IMR-90 (cell line): ENCODE measurements at regions not wholly inside any gene's neighbourhood (a gene's known extent, or its start where the extent isn't known, plus 50 kb on each side); places are given as distances from the start of the nearest gene placed in this dataset.

Experiments used
- ATAC-seq: fragments of 200-7000 bp; cut with Tn5 transposase; 2 replicates; pipeline ENCODE4 v1.9.1; 2020; ENCODE audit warnings: low read depth, mild to moderate bottlenecking, moderate library complexity
- BruUV-seq: library from RNA; stranded (reverse); fragments of 400-500 nt; replicated peaks from 2 replicates; lab custom pipeline; 2021; lab: Mats Ljungman, UMichigan
- CTCF ChIA-PET: fragments of 300-600 bp; formaldehyde crosslinking; extraction: SDS; loops from one replicate; lab custom pipeline; 2021; ENCODE audit warnings: antibody characterized with exemption; lab: Yijun Ruan, JAX
- POLR2A ChIA-PET: fragments of 300-600 bp; sonication (Branson Sonifier 250); formaldehyde crosslinking; loops from one replicate; lab custom pipeline; 2022; ENCODE audit warnings: antibody characterized with exemption; ENCODE audit not compliant: unreplicated experiment; lab: Charles Lee
- DNase-seq: peaks from one replicate; pipeline ENCODE4 v3.0.0; 2013
- H2AFZ ChIP-seq: replicated peaks from 2 replicates; pipeline ENCODE3; 2013; ENCODE audit warnings: low read length, mild to moderate bottlenecking; ENCODE audit not compliant: poor library complexity
- H2AK5ac ChIP-seq: 2 replicates; pipeline ENCODE4 v1.6.1; 2013; ENCODE audit warnings: low read depth, low read length, inconsistent platforms
- H2AK9ac ChIP-seq: replicated peaks from 2 replicates; pipeline ENCODE3; 2013; ENCODE audit warnings: mild to moderate bottlenecking, low read depth, low read length, moderate library complexity; ENCODE audit not compliant: poor library complexity
- H2BK120ac ChIP-seq: 2 replicates; pipeline ENCODE4 v1.6.1; 2013; ENCODE audit warnings: low read depth, low read length, inconsistent platforms
- H2BK15ac ChIP-seq: 3 replicates; pipeline ENCODE4 v1.6.1; 2013; ENCODE audit warnings: low read depth, low read length, inconsistent platforms
- H2BK20ac ChIP-seq: 2 replicates; pipeline ENCODE4 v1.6.1; 2013; ENCODE audit warnings: low read depth, mild to moderate bottlenecking, inconsistent platforms, low read length, moderate library complexity
- H2BK5ac ChIP-seq: 2 replicates; pipeline ENCODE4 v1.6.1; 2013; ENCODE audit warnings: mild to moderate bottlenecking, low read depth, low read length, inconsistent platforms; ENCODE audit not compliant: poor library complexity, severe bottlenecking
- H3K14ac ChIP-seq: replicated peaks from 2 replicates; pipeline ENCODE4 v1.6.1; 2013; ENCODE audit warnings: low read depth, low read length, inconsistent platforms
- H3K18ac ChIP-seq: 2 replicates; pipeline ENCODE4 v1.6.1; 2013; ENCODE audit warnings: low read depth, low read length, control low read depth
- H3K23ac ChIP-seq: 2 replicates; pipeline ENCODE4 v1.6.1; 2013; ENCODE audit warnings: low read depth, low read length, inconsistent platforms
- H3K27ac ChIP-seq: 2 replicates; pipeline ENCODE4 v1.5.1; 2013; ENCODE audit warnings: mild to moderate bottlenecking, control low read depth, low read length; ENCODE audit not compliant: insufficient read depth
- H3K27me3 ChIP-seq: 2 replicates; pipeline ENCODE4 v1.6.1; 2013; ENCODE audit warnings: low read length; ENCODE audit not compliant: control insufficient read depth, insufficient read depth
- H3K36me3 ChIP-seq: 2 replicates; pipeline ENCODE4 v1.6.1; 2013; ENCODE audit warnings: low read length, mixed read lengths; ENCODE audit not compliant: control insufficient read depth, insufficient read depth
- H3K4ac ChIP-seq: 2 replicates; pipeline ENCODE4 v1.6.1; 2013; ENCODE audit warnings: low read depth, low read length, inconsistent platforms
- H3K4me1 ChIP-seq: 2 replicates; pipeline ENCODE4 v1.6.1; 2013; ENCODE audit warnings: low read length, mixed read lengths; ENCODE audit not compliant: control insufficient read depth, insufficient read depth
- H3K4me2 ChIP-seq: 2 replicates; pipeline ENCODE4 v1.6.1; 2013; ENCODE audit warnings: low read depth, mild to moderate bottlenecking, control low read depth, low read length, moderate library complexity
- H3K4me3 ChIP-seq: 2 replicates; pipeline ENCODE4 v1.5.1; 2013; ENCODE audit warnings: low read depth, mild to moderate bottlenecking, control low read depth, low read length, moderate library complexity; ENCODE audit not compliant: insufficient read depth
- H3K56ac ChIP-seq: 2 replicates; pipeline ENCODE4 v1.6.1; 2013; ENCODE audit warnings: low read length, inconsistent platforms; ENCODE audit not compliant: insufficient read depth; ENCODE audit errors: extremely low read depth
- H3K79me1 ChIP-seq, 2 experiments: 2 replicates each; pipeline ENCODE4 v1.6.1; 2013; ENCODE audit warnings: low read length in 2 of 2, inconsistent platforms in 1 of 2, low read depth in 1 of 2
- H3K9ac ChIP-seq: 2 replicates; pipeline ENCODE4 v1.6.1; 2013; ENCODE audit warnings: low read depth, low read length, control low read depth
- H3K9me1 ChIP-seq: 2 replicates; pipeline ENCODE4 v1.6.1; 2013; ENCODE audit warnings: low read length, inconsistent platforms; ENCODE audit not compliant: insufficient read depth
- H3K9me3 ChIP-seq: 2 replicates; pipeline ENCODE4 v1.6.1; 2013; ENCODE audit warnings: low read length; ENCODE audit not compliant: control insufficient read depth, insufficient read depth
- H4K20me1 ChIP-seq: 2 replicates; pipeline ENCODE4 v1.6.1; 2013; ENCODE audit warnings: low read length, inconsistent platforms; ENCODE audit not compliant: insufficient read depth
- H4K5ac ChIP-seq: 2 replicates; pipeline ENCODE4 v1.6.1; 2013; ENCODE audit warnings: mild to moderate bottlenecking, low read depth, low read length, control low read depth
- H4K8ac ChIP-seq, 2 experiments: 2 replicates each; pipeline ENCODE4 v1.6.1; 2013; ENCODE audit warnings: low read depth in 2 of 2, low read length in 2 of 2, control low read depth in 1 of 2, inconsistent platforms in 1 of 2
- H4K91ac ChIP-seq: 2 replicates; pipeline ENCODE4 v1.6.1; 2013; ENCODE audit warnings: low read depth, low read length, inconsistent platforms; ENCODE audit not compliant: insufficient read depth
- BHLHE40 ChIP-seq: fragments of 150-350 bp; IDR thresholded peaks from 2 replicates; pipeline ENCODE4 v1.6.1; 2016; ENCODE audit warnings: mild to moderate bottlenecking, low read depth, low read length
- CEBPB ChIP-seq: IDR thresholded peaks from 2 replicates; pipeline ENCODE4 v1.6.1; 2012; ENCODE audit warnings: low read depth, low read length, improper control_type of control experiment
- CHD1 ChIP-seq: IDR thresholded peaks from 2 replicates; pipeline ENCODE4 v1.6.1; 2012; ENCODE audit warnings: low read depth, low read length, improper control_type of control experiment
- CTCF ChIP-seq: conservative IDR thresholded peaks from 2 replicates; pipeline ENCODE4 v1.5.1; 2012; ENCODE audit warnings: mild to moderate bottlenecking, low read depth, low read length, improper control_type of control experiment
- ELK1 ChIP-seq: fragments of 150-350 bp; IDR thresholded peaks from 2 replicates; pipeline ENCODE4 v1.6.1; 2016; ENCODE audit warnings: low read depth, mild to moderate bottlenecking, low read length, moderate library complexity, borderline replicate concordance
- FOS ChIP-seq: fragments of 150-350 bp; IDR thresholded peaks from 2 replicates; pipeline ENCODE4 v1.6.1; 2016; ENCODE audit warnings: low read depth, low read length
- MAFK ChIP-seq: IDR thresholded peaks from 2 replicates; pipeline ENCODE4 v1.6.1; 2012; ENCODE audit warnings: low read depth, low read length, improper control_type of control experiment
- MAZ ChIP-seq: IDR thresholded peaks from 2 replicates; pipeline ENCODE4 v1.6.1; 2012; ENCODE audit warnings: low read depth, mild to moderate bottlenecking, low read length, improper control_type of control experiment, moderate library complexity, borderline replicate concordance
- MXI1 ChIP-seq: IDR thresholded peaks from 2 replicates; pipeline ENCODE4 v1.6.1; 2012; ENCODE audit warnings: low read depth, mild to moderate bottlenecking, low read length, moderate library complexity, borderline replicate concordance
- NFE2L2 ChIP-seq: fragments of 150-350 bp; IDR thresholded peaks from 2 replicates; pipeline ENCODE4 v1.6.1; 2016; ENCODE audit warnings: low read depth, mild to moderate bottlenecking, low read length
- POLR2A ChIP-seq: IDR thresholded peaks from 2 replicates; pipeline ENCODE4 v1.6.1; 2012; ENCODE audit warnings: mild to moderate bottlenecking, low read depth, low read length
- RAD21 ChIP-seq: IDR thresholded peaks from 2 replicates; pipeline ENCODE4 v1.6.1; 2012; ENCODE audit warnings: low read length, improper control_type of control experiment
- RCOR1 ChIP-seq: IDR thresholded peaks from 2 replicates; pipeline ENCODE4 v1.6.1; 2012; ENCODE audit warnings: mild to moderate bottlenecking, low read length, improper control_type of control experiment; ENCODE audit not compliant: insufficient replicate concordance
- RFX5 ChIP-seq: IDR thresholded peaks from 2 replicates; pipeline ENCODE4 v1.8.0; 2012; ENCODE audit warnings: low read depth, mild to moderate bottlenecking, low read length, moderate library complexity
- SMC3 ChIP-seq: fragments of 150-350 bp; IDR thresholded peaks from 2 replicates; pipeline ENCODE4 v1.6.1; 2016; ENCODE audit warnings: low read depth, mild to moderate bottlenecking, antibody characterized with exemption, low read length, moderate library complexity
- USF2 ChIP-seq: fragments of 150-350 bp; IDR thresholded peaks from 2 replicates; pipeline ENCODE4 v1.6.1; 2017; ENCODE audit warnings: mild to moderate bottlenecking, antibody characterized with exemption, low read length, low read depth
- WGBS, 2 experiments: methylation state at CpG; one replicate each; pipeline versions ENCODE4 v1.1.5 to v1.1.7; 2013; ENCODE audit warnings: missing lambda C conversion rate in 2 of 2; ENCODE audit not compliant: insufficient read length in 1 of 2; ENCODE audit errors: extremely low coverage in 2 of 2; 5-methylcytosine and 5-hydroxymethylcytosine counted together
- dilution Hi-C: fragments of 300-500 bp; cut with HindIII; formaldehyde crosslinking; loops from one replicate; pipeline ENCODE4 v1.14.3; 2018; ENCODE audit warnings: low sequenced_read_pairs; ENCODE audit not compliant: unreplicated experiment
- in situ Hi-C: fragments of 300-500 bp; cut with MboI; formaldehyde crosslinking; loops from 3 replicates; pipeline ENCODE4 v1.14.3; 2019; ENCODE audit warnings: low sequenced_read_pairs, inconsistent platforms, mixed read lengths
- intact Hi-C: fragments of 100-400 bp; cut with micrococcal nuclease; formaldehyde crosslinking; loops from 2 replicates; pipeline ENCODE4 v1.10.0; 2022

GRCh38 chr2:64201151-64201550, 56.9 kb upstream of the PELI1 start:
- no peak overlapping the region for H2BK5ac ChIP-seq

More at GRCh38 chr2:64201151-64201550, 56.9 kb upstream of the PELI1 start:
- Histone ChIP-seq H4K91ac (no peak overlapping the region), H3K14ac (no peak overlapping the region), H3K4me1 (peaks cover 14% of the 10 kb centered on the region), H4K5ac (no peak overlapping the region), H3K36me3 (no peaks in the 10 kb centered on the region), H3K27ac (no peak overlapping the region), H2BK120ac (no peak overlapping the region), H3K27me3 (peaks cover 6% of the 10 kb centered on the region), H3K9me3 (no peaks in the 10 kb centered on the region), H3K4ac (no peak overlapping the region), H2BK15ac (no peak overlapping the region), H3K23ac (no peak overlapping the region), H4K8ac (no peak overlapping the region), H3K79me1 (no peaks in the 10 kb centered on the region), H3K56ac (no peak overlapping the region), H3K4me2 (no peak overlapping the region), H4K20me1 (no peaks in the 10 kb centered on the region), H2AK5ac (no peak overlapping the region), H3K18ac (no peak overlapping the region), H2AFZ (no peak overlapping the region), H2AK9ac (no peak overlapping the region), H3K9me1 (peaks cover 3% of the 10 kb centered on the region; the same call in 1 of the 2 replicates), H2BK20ac (no peak overlapping the region), H3K4me3 (no peak overlapping the region), H3K9ac (no peak overlapping the region)
- no peak for ATAC-seq
- CTCF ChIA-PET, result interaction anchor here (0.6 kb wide), 1 partner anchor 352 kb away, joined by 4 read pairs; no protein-coding TSS in a partner anchor
- TF ChIP-seq MAZ (no peak), RCOR1 (no peak), POLR2A (no peak), USF2 (no peak), SMC3 (no peak), CEBPB (no peak), CHD1 (no peak), RAD21 (no peak), MAFK (no peak), BHLHE40 (no peak), FOS (no peak), RFX5 (no peak), NFE2L2 (no peak), CTCF (no peak), ELK1 (no peak), MXI1 (no peak)
- in situ Hi-C loops, result no loop called here
- no TSS peak for BruUV-seq
- no CpG with 5 or more reads among the region's 1 CpG for WGBS, 2 experiments
- dilution Hi-C loops, result no loop called here
- POLR2A ChIA-PET, result no interaction called here
- intact Hi-C loops, result loop anchor here (5.0 kb wide), 1 partner anchor 61 kb away; no protein-coding TSS in a partner anchor
- no peak for DNase-seq
